HEK293T (cell line): ENCODE measurements at regions not wholly inside any gene's neighbourhood (a gene's known extent, or its start where the extent isn't known, plus 50 kb on each side); places are given as distances from the start of the nearest gene placed in this dataset.

ENCODE experiments used
- CTBP1 ChIP-seq: fragments of 450-650 bp; IDR thresholded peaks from 2 replicates; pipeline ENCODE4 v1.6.1; 2016; ENCODE audit warnings: borderline replicate concordance
- ELF4 ChIP-seq: fragments of 450-650 bp; IDR thresholded peaks from 2 replicates; pipeline ENCODE4 v1.6.1; 2017; ENCODE audit warnings: antibody characterized with exemption
- FOXM1 ChIP-seq: fragments of 450-650 bp; IDR thresholded peaks from 2 replicates; pipeline ENCODE4 v1.6.1; 2017; ENCODE audit warnings: mild to moderate bottlenecking, borderline replicate concordance
- LEF1 ChIP-seq: fragments of 450-650 bp; IDR thresholded peaks from 2 replicates; pipeline ENCODE4 v1.6.1; 2017; ENCODE audit warnings: mild to moderate bottlenecking, borderline replicate concordance
- SP1 ChIP-seq: fragments of 450-650 bp; IDR thresholded peaks from 2 replicates; pipeline ENCODE4 v1.6.1; 2017
- SUZ12 ChIP-seq: fragments of 450-650 bp; IDR thresholded peaks from 2 replicates; pipeline ENCODE4 v1.6.1; 2016; ENCODE audit warnings: mild to moderate bottlenecking

DNA sequence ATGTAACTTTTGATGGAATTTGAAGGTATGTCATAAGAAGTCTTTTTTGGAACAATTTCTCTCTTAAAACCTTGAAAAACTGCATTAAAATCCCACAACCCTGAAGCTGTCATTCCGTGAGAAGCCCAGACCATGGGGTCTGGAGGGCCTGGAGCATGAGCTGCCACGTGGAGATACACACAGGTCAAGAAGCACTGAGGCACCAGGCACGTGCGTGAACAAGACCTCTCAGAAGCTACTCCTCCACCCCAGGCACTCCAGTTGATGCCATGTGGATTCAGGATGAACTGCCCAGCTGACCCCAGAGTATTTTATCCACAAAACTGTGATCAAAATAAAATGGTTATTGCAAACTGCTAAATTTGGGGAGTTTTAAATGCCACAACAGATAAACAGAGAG, 227.5 kb upstream of the BRINP1 start:
- TF ChIP-seq FOXM1 (no peak), SUZ12 (no peak), ELF4 (no peak), CTBP1 (no peak), LEF1 (no peak), SP1 (no peak)
